DMS53 treated with DMSO at 0.1 percent for 48 hours (cell line): ENCODE measurements at regions not wholly inside any gene's neighbourhood (a gene's known extent, or its start where the extent isn't known, plus 50 kb on each side); places are given as distances from the start of the nearest gene placed in this dataset.
A peak's percentile ranks its signal among the peaks of the same experiment; 100 is the strongest.
"Not testable (repeated sequence)": the region's sequence is repeated elsewhere in the genome, so short reads cannot be mapped to it uniquely, and the experiment has no call there.

ENCODE experiments used
- DNase-seq: peaks from one replicate; lab custom pipeline; 2025; ENCODE audit not compliant: unreplicated experiment; lab: John Stamatoyannopoulos, UW

DNA sequence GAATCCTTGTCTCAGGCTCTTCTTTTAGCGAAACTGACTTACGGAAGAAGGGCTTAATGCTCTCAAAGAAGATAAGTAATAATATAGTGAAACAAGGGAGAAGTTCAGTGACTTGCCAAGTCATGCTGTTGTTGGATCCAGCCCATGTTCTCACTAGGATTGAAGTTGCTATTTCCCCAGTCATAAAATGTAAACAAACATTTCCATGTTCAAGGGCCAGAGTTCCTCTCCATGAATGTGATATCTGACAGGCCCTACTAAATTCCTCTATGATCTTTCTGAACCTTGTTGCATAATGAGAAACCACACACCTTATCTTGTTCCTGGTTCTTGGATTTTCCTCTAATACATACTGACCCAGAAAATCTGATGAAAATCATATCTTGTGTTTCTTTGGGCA is 876.5 kb upstream of the B3GALT2 start:
- no peak for DNase-seq

DNA sequence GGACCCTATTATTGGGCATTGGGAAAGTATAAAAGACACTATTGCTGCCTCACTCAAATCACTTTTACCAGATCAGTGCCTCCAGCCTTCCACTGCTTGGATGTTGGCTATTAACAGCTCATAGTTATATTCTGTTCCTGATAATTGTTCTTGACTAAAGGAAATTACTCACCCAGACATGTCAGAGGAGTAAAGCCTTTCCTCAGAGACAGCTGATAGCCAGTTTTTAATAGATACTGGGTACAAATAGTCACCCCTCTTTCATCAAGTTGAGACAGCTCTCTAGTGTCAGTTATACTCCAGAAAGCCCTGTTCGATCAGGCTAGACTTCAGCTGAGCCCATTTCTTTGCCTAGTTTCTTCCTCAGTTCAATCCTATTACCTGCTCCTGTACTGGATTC is 876.1 kb upstream of the B3GALT2 start:
- DNase-seq = no peak

DNA sequence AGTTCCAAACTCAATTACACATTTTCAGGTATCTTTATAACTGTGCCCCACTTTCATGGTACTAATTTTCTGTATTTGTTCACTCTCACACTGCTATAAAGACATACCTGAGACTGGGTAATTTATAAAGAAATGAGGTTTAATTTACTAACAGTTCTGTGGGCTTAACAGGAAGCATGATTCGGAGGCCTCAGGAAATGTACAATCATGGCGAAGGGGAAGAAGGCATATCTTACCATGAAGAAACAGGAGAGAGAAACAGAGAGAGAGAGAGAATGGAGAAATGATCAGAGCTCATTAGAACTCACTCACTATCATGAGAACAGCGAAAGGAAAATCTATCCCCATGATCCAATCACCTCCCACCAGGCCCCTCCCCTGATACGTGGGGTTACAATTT is 874.1 kb upstream of the B3GALT2 start:
- DNase-seq = no peak

DNA sequence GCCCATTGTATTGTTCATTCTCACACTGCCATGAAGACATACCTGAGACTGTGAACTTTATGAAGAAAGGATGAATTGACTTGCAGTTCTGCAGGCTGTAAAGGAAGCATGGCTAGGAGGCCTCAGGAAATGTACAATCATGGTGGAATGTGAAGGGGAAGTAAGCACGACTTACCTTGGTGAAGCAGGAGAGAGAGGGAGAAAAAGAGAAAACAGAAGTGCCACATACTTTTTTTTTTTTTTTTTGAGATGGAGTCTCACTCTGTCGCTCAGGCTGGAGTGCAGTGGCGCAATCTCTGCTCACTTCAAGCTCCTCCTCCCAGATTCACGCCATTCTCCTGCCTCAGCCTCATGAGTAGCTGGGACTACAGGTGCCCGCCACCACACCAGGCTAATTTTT is 871.9 kb upstream of the B3GALT2 start:
- not testable (repeated sequence) for DNase-seq

DNA sequence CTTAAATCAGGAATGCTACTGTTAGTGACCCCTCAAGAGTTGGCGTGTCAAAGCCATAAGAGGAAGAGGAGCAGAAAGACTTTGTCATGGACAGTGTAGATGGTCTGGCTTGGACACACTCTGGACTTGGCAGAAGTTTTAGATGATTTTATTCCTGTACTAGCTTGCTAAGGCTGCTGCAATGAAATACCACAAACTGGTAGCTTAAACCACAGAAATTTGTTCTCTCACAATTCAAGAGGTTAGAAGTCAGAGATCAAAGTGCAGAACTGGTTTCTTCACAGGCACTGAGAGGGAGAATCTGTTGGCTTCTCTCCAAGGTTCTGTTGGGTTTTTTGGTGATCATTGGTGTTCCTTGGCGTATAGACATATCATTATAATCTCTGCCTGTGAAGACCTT is 869.8 kb upstream of the B3GALT2 start:
- no peak for DNase-seq

DNA sequence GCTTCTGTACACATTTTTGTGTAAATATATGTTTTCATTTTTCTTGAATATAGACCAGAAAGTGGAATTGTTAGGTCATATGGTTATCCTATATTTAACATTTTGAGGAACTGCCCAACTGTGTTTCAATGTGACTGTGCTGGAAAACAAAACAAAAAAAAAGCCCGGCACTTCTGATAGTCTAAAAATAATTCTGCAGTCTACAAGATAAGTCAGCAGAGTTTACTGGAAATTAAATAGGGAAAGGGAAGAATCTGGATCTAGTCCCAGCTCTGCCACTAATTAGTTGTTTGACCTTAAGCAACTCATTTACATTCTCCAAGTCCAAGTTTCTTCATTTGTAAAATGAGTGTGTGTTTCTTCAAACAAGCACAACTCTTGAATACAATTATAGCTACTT is 869.1 kb upstream of the B3GALT2 start:
- no peak for DNase-seq

DNA sequence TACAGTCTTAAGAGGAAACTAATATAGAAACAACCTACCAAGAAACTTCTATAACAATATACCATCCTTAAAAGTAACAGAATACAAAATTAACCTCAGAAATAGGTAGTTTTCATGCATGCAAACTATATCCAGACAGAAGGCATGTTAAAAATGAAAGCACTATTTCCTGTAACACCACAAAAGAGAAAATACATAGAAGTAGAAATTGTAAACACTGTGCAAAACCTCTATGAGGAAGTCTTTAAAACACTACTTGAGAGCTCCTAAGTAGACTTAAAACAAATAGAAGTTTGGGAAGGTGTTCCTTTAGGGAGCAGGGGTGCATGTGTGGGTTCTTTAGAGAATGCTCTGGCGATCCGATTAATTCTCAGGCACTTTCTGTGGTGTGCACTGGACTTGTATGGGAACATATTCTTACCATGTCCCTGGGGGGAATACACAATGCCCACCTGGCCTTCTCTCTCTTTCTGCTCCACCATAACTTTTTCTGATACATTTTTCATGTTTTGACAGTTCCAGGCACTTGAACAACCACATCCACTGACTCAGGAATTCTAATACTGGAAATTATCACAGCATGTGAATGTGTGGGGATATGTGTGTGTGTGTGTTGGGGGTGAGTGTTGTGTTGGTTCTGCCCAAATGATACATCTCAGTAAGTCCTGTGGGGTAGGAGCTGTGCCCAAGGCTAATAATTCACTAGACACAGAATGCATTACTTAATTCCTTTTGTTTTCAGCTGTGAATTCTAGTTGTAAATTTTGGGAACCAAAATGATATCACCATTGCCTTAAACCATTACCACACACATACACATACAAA is 866.3 kb upstream of the B3GALT2 start:
- DNase-seq = no peak

DNA sequence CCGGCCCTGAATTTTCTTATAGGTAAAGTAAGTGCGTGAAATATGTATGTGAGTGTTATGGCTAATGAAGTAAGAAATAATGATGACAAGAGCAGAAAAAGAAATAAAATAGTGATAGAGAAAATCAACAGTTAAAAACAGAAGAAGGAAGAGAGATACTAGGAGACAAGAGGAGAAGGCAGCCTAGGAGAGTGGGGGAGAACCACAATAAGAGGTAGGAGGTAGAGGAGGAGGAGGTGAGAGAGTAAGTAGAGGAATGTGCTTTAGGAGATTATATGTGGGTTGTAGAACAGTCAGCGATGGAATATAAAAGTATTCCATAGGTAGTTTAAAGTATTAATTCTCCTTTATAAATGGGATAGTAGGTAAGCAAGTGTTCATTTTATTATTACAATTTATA is 861.5 kb upstream of the B3GALT2 start:
- DNase-seq = no peak

DNA sequence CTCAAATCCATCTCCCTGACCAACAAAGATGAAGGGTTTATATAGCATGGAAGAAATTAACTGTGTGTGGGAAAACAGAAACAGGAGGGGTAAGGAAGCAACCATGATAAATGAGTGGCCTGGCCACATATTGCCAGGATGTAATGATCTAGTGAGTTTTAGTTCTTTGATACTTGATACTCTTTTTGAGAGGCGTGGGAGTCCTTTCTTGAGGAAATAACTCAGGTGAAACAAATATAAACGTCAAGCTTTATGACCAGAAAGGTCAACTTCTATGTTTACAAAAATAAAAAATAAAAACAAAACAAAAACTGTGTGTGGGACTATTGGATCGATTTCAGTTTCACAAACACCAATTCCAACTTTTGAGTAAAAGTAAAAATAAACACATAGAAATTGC is 860.8 kb upstream of the B3GALT2 start:
- DNase-seq = no peak

DNA sequence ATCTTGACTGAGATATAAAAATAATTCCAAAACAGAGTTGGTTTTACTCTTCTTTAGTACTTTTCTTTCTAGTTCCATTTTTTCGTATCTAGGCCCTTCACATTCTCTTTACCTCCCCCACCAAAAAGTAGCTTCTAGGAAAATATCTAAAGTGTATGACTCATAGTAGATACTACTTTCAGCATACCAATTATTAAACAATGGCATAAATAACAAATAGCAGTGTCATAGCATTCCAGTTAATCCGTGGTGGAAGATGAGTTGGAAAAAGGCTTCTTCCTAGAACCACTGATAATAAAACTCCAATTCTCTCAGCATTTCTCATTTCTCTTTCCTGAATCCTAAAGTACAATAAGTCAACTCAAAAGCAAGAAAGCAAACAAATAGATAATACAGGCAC is 859.0 kb upstream of the B3GALT2 start:
- DNase-seq = peak; percentile 9

DNA sequence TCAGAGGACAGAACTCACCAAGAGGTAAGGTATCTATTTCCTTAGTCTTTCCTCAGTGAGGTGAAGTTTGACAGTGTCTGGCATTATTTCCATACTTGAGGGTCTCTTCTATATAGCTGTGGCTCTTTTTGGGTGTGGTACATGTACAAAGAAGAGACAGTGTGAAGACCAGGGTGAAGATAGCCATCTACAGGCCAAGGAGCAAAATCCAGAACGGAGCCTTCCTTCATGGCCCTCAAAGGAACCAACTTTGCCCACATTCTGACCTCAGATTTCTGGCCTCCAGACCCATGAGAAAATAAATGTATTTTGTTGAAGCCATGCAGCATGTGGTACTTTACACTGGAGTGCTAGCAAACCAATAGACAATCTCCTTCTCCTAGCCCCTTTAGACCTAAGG is 858.5 kb upstream of the B3GALT2 start:
- no peak for DNase-seq

DNA sequence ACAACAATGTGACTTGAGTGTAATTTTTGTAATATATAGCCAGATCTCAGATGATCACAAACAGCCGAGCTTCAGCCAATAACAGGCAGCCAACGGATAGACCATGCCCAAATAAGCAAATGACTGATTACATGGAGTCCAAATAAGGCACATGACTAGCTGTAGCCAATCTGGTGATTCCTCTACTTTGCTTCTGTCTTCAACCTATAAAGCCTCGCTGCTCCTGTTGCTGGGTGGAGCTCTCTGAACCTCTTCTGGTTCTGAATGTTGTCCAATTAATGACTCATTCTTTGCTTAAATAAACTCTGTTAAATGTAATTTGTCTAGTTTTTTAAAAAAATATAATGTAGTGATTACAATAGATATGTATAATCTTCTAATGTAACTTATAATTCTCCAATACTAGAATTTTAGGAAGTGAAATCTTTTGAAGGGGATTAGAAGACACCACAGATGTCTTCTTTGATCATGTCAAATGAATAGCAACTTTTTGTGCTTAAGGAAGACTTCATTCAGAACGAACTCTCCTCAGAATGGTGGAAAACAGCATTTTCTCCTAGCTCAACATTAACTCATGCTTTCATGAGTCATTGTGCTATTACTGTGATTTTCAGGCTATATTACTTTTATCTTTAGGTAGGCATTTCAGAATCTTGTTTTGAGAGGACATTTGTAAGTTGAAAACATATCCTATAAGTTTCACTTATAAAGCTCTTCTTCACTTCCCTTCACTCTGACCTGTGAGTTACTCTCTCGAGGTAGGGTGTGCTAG is 857.8 kb upstream of the B3GALT2 start:
- no peak for DNase-seq

DNA sequence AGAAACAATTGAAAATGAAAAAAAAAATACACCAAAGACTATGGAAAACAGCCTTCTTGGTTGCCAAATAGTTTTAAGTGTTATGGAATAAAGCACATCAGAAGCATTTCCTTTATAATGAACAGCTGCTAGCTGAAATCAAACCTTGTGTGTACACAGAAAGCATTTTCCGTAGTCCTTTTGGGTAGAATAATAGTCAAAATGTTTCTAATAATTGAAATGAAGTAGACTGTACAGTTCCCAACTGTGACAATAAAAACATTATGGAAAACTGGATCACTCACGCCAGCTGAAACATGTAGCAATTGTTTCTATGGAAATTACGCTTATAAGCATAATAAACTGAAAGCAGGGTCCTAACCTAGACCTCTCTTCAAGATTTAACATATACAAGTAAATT is 856.3 kb upstream of the B3GALT2 start:
- no peak for DNase-seq

DNA sequence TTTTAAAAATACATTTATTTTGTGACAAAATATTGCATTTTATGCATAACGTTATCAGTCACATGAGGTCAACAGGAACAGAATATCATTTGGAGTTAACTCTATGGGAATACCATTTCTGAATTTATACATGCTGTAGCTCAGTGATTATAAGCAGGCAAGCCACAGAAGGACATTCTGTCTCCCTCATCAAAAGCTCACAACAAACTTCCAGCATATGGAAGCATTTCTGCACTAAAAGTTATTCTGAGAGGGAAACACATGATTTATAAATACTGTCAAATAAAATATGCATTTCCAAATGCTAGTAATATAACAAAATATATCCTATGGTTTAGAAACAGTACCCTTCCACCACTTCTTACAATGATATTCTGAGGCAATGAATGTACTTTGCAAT is 854.1 kb upstream of the B3GALT2 start:
- DNase-seq = no peak

DNA sequence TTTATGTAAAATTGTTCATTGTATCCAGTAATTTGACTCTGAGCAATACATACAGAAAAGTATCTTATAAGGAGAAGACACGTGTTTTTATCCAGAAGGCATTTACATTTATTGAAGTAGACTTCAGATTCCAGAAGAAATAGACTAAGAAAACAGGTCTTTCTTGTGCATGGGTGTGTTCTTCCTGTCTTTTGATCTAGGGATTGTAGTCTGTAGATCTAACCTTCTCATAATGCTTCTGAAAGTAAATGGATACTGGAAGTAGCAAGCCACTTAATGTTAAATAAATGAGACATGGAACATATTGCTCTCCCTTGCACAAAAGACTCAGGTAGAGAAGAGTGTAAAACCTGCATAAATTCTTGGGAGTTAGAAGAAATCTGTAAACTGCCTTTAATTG is 853.2 kb upstream of the B3GALT2 start:
- no peak for DNase-seq

DNA sequence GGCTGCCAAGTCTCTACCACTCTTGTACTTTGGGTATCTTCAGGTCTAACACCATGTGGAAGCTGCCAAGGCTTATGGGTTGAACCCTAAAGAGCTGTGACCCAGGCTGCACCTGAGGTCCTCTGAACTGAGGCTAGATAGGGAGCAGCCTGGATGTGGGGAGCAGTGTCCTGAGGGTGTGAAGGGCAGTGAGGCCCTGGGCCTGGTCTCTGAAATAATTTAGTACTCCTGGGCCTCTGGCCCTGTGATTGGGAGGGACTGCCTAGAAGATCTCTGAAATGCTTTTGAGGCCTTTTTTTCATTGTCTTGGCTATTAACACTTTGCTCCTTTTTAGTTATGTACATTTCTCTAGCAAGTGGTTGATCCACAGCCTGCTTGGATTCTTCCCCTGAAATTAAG is 847.2 kb upstream of the B3GALT2 start:
- no peak for DNase-seq

DNA sequence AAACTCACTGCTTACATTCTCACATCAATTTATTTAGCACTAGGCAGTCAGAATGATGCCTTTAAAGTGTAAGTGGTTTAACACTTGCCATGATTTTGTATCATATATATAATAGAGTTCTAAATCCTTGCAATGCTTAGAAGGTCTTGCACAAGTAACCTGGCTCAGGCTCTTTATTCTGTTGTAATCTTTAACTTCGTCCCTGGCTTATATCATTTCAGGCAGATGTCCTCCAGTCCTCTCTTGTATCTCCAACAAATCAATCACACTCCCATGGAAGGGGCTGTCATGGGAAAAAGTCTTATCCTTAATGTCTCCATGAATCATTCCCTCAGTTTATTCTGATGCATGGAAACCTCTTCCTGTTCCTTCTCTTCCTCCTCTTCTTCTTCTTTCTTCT is 841.6 kb upstream of the B3GALT2 start:
- no peak for DNase-seq

DNA sequence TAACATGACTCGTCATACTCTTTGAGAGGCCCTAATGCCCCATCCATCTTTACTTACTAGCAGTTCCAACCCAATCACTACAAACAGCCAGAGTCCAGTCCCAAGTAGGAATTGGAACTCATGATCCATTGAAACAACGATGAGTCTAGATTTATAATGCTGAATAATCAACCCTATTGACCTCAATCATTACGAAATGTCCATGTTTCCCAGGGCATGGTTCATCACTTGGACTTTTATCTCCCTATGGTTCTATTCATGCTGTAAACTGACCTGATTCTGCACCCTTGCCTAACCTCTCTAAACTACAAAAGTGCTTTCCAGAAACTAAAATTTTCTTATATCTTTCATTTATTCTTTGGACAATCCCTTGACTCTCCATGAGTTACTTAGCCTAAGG is 840.0 kb upstream of the B3GALT2 start:
- no peak for DNase-seq

DNA sequence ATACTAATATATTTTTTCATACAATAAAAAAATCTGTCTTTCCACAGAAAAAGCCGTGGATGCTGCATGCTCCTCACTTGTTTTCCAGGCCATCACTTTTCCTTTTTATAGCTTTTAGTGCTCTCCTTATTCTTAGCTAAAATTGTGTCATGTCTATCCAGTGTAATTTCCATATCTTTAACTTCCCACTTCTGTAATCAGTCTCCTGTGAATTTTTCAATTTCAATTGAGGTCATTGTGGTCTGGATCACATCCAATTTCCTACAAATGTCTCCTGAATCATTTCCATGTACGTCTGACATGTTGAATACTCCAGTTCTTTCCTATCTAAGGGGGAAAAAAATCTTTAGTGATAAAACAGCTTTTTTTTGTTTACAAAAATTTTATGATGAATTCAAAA is 838.2 kb upstream of the B3GALT2 start:
- no peak for DNase-seq

DNA sequence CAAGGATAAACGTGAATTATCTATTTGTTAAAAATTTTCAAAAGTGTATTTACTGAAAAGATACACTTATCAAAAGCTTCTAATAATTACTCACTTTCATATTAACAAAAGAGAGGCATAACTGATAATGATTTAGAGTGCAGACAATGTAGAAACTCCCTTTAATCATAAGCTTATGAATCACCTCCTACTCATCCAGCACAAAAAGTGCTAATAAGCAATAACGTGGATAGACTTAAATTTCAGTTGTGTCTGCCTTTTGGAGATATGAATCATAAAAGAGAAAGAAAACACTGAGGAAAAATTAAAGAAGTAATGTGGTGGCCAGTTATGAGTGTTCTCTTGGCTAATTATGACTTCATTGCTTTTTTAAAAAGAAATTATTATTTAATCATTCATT is 827.6 kb upstream of the B3GALT2 start:
- DNase-seq = no peak

DNA sequence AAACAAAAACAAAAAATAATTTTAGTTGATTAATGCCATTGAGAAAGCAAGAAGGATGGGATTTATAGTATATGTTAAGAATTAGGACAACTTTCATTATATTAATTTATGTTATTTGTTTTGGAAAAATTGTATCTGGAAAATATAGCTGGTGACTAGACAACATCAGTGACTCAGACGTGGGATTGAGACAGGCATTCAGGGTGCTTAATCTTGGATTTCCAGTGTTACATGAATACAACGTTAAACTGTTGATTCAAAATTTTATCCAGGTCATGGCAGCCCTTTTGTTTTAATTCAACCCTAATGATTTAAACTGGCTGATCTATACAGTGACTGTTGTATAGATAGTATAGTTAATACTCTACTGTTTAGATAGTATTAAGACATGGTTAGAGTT is 827.1 kb upstream of the B3GALT2 start:
- DNase-seq = no peak

DNA sequence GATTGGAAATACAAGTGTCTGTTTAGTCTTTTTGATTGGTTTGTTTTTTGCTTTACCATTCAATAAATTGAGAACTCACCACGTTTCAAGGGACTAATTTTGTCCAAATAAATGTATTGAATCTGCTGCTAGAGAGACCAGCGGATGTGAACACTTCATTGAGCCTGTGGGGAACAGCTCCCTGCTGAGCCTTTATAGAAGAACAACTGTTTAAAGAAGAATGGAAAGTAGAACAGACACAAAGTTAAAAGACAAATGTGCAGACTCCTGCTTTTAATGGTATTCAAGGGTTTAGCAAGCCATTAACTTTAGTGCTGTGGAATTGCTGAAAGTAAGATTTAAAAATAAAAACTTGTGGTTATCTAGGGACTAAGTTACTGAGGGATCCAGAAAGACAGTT is 817.7 kb upstream of the B3GALT2 start:
- no peak for DNase-seq
